ENCODE measurements at regions not wholly inside any gene's neighbourhood (a gene's known extent, or its start where the extent isn't known, plus 50 kb on each side); places are given as distances from the start of the nearest gene placed in this dataset.

GRCh38 chr1:68620571-68620970 lies 123.7 kb upstream of the DEPDC1 start:
- TF ChIP-seq CTCF (IDR thresholded peaks at IDR 0.05) (no peak), ZFX (IDR thresholded peaks at IDR 0.05; ENCODE audit: borderline replicate concordance) (no peak)

Data from 22Rv1 (cell line).